NT2/D1 (cell line): ENCODE measurements at regions not wholly inside any gene's neighbourhood (a gene's known extent, or its start where the extent isn't known, plus 50 kb on each side); places are given as distances from the start of the nearest gene placed in this dataset.

Experiments
- SUZ12 ChIP-seq: IDR thresholded peaks from 2 replicates; pipeline ENCODE4 v1.6.1; 2011; ENCODE audit not compliant: insufficient read length, insufficient read depth; ENCODE audit errors: extremely low read depth
- YY1 ChIP-seq: IDR thresholded peaks from 2 replicates; pipeline ENCODE4 v1.6.1; 2011; ENCODE audit not compliant: insufficient read length, insufficient read depth

GRCh38 chr14:101373690-101374295, 187.5 kb upstream of the DIO3 start:
- TF ChIP-seq YY1 (no peak), SUZ12 (no peak)
